ENCODE measurements at regions not wholly inside any gene's neighbourhood (a gene's known extent, or its start where the extent isn't known, plus 50 kb on each side); places are given as distances from the start of the nearest gene placed in this dataset.

DNA sequence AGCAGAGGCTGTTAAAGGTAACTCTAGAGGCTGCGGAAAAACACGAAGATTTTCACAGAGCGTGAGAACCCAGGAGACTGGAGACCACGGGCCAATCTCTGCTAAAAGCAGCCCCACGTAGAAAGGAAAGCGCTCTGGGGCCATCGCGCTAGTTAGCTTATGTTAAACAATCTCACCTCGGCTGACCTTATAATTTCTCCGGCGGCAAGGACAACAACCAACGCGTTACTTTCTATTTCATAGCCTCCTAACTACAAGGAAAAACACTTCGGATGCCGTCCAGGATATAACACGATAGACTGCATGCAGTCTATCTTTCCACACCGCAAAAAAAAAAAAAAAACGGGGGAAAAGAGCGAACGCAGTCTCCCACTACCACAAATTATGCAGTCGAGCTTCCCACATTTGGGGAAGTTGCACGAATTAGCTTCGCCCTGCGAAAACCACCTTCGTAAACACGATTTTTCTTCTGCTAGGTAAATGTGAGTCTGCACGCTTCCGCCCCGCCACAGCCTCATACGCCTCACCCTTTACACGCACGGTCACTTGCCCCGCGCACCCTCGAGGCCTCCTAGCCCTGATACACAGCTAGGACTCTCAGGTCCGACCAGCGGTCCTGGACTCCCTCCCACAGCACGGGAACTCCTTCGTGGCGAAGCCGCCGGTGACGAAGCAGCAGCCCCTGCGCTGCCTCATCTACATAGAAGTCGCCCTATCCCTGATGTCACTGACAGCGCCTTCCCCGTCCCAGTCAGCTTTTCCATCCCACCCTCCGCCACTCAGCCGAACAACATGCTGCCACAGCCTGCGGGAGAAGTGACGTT lies 87.8 kb downstream of the PRKAB2 start:
- TF ChIP-seq POLR2AphosphoS5 (IDR thresholded peaks at IDR 0.05; ENCODE audit: low read depth, low read length), result peak; percentile 100
- TF ChIP-seq, protein P1, sequence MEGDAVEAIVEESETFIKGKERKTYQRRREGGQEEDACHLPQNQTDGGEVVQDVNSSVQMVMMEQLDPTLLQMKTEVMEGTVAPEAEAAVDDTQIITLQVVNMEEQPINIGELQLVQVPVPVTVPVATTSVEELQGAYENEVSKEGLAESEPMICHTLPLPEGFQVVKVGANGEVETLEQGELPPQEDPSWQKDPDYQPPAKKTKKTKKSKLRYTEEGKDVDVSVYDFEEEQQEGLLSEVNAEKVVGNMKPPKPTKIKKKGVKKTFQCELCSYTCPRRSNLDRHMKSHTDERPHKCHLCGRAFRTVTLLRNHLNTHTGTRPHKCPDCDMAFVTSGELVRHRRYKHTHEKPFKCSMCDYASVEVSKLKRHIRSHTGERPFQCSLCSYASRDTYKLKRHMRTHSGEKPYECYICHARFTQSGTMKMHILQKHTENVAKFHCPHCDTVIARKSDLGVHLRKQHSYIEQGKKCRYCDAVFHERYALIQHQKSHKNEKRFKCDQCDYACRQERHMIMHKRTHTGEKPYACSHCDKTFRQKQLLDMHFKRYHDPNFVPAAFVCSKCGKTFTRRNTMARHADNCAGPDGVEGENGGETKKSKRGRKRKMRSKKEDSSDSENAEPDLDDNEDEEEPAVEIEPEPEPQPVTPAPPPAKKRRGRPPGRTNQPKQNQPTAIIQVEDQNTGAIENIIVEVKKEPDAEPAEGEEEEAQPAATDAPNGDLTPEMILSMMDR (IDR thresholded peaks at IDR 0.05), result no peak

All from Panc1 (cell line).